Neural crest cell (in vitro differentiated cells): ENCODE measurements at regions not wholly inside any gene's neighbourhood (a gene's known extent, or its start where the extent isn't known, plus 50 kb on each side); places are given as distances from the start of the nearest gene placed in this dataset.

Experiments
- DNase-seq: peaks from one replicate; pipeline ENCODE4 v3.0.0; 2021; ENCODE audit warnings: low read depth, mixed read lengths, low spot score
- H3K27ac Mint-ChIP-seq: one replicate; pipeline ENCODE4 v1.8.0; 2021; ENCODE audit warnings: mild to moderate bottlenecking, mixed read lengths; ENCODE audit not compliant: unreplicated experiment
- H3K27me3 Mint-ChIP-seq: 2 replicates; pipeline ENCODE4 v1.8.0; 2021; ENCODE audit warnings: low read depth, mild to moderate bottlenecking, mixed read lengths
- H3K36me3 Mint-ChIP-seq: 2 replicates; pipeline ENCODE4 v1.8.0; 2021; ENCODE audit warnings: low read depth, mild to moderate bottlenecking, mixed read lengths
- H3K4me1 Mint-ChIP-seq: 2 replicates; pipeline ENCODE4 v1.8.0; 2021; ENCODE audit warnings: mixed read lengths
- H3K4me3 Mint-ChIP-seq: one replicate; pipeline ENCODE4 v1.8.0; 2021; ENCODE audit warnings: mild to moderate bottlenecking, mixed read lengths
- H3K9me3 Mint-ChIP-seq: 2 replicates; pipeline ENCODE4 v1.8.0; 2021; ENCODE audit warnings: mixed read lengths
- CTCF ChIP-seq: fragments of 200-600 bp; sonication (generic); conservative IDR thresholded peaks from 2 replicates; pipeline ENCODE4 v1.5.0; 2021; ENCODE audit warnings: antibody characterized with exemption, mild to moderate bottlenecking

GRCh38 chr20:53801609-53802370, 208.2 kb upstream of the ZNF217 start:
- H3K4me1 Mint-ChIP-seq: peaks cover under 1% of the 10 kb centered on the region
- H3K27ac Mint-ChIP-seq: no peak overlapping the region
- H3K36me3 Mint-ChIP-seq: no peaks in the 10 kb centered on the region
- no peaks in the 10 kb centered on the region for H3K27me3 Mint-ChIP-seq
- H3K4me3 Mint-ChIP-seq: no peak overlapping the region
- DNase-seq: no peak
- H3K9me3 Mint-ChIP-seq: no peaks in the 10 kb centered on the region
- TF ChIP-seq CTCF: no peak

- Mint-ChIP-seq H3K4me3 (no peak overlapping the region), H3K9me3 (no peaks in the 10 kb centered on the region), H3K27ac (no peak overlapping the region), H3K36me3 (no peaks in the 10 kb centered on the region), H3K27me3 (no peaks in the 10 kb centered on the region), H3K4me1 (no peaks in the 10 kb centered on the region)
- DNase-seq: no peak
- TF ChIP-seq CTCF: no peak
Measured at GRCh38 chr20:53800883-53801604, 207.4 kb upstream of the ZNF217 start.

GRCh38 chr20:53800418-53800817, 206.8 kb upstream of the ZNF217 start:
- Mint-ChIP-seq H3K27ac (no peak overlapping the region), H3K4me3 (no peak overlapping the region), H3K9me3 (no peaks in the 10 kb centered on the region), H3K4me1 (no peaks in the 10 kb centered on the region), H3K27me3 (no peaks in the 10 kb centered on the region), H3K36me3 (no peaks in the 10 kb centered on the region)
- TF ChIP-seq CTCF: no peak
- DNase-seq: no peak

- Mint-ChIP-seq H3K36me3 (no peaks in the 10 kb centered on the region), H3K9me3 (no peaks in the 10 kb centered on the region), H3K4me3 (no peak overlapping the region), H3K27ac (no peak overlapping the region), H3K4me1 (no peaks in the 10 kb centered on the region), H3K27me3 (no peaks in the 10 kb centered on the region)
- no peak for DNase-seq
- no peak for TF ChIP-seq CTCF
Measured at GRCh38 chr20:53797085-53797484, 203.4 kb upstream of the ZNF217 start.

- Mint-ChIP-seq H3K27ac (no peak overlapping the region), H3K4me3 (no peak overlapping the region), H3K27me3 (no peaks in the 10 kb centered on the region), H3K9me3 (no peaks in the 10 kb centered on the region), H3K36me3 (no peaks in the 10 kb centered on the region), H3K4me1 (peaks cover 6% of the 10 kb centered on the region)
- TF ChIP-seq CTCF: no peak
- no peak for DNase-seq
Measured at GRCh38 chr20:53795170-53795569, 201.5 kb upstream of the ZNF217 start.
